Caco-2 (cell line): ENCODE measurements at regions not wholly inside any gene's neighbourhood (a gene's known extent, or its start where the extent isn't known, plus 50 kb on each side); places are given as distances from the start of the nearest gene placed in this dataset.

ENCODE experiments used
- BruUV-seq: library from RNA; stranded (reverse); fragments of 400-500 nt; replicated peaks from 2 replicates; lab custom pipeline; 2021; lab: Mats Ljungman, UMichigan
- CTCF ChIA-PET: fragments of 300-600 bp; sonication (Branson Sonifier 250); formaldehyde crosslinking; loops from one replicate; lab custom pipeline; 2022; ENCODE audit warnings: antibody characterized with exemption; lab: Charles Lee
- POLR2A ChIA-PET: fragments of 300-600 bp; sonication (Branson Sonifier 250); formaldehyde crosslinking; loops from one replicate; lab custom pipeline; 2022; ENCODE audit warnings: antibody characterized with exemption; lab: Charles Lee
- DNase-seq, 2 experiments: peaks; one replicate each; pipeline versions ENCODE4 v3.0.0 to v3.0.0-alpha.2; 2020 to 2022
- H3K27me3 ChIP-seq: replicated peaks from 2 replicates; pipeline ENCODE4 v1.6.0; 2011; ENCODE audit warnings: low read length; ENCODE audit not compliant: control insufficient read depth, insufficient read depth
- H3K36me3 ChIP-seq: 2 replicates; pipeline ENCODE4 v1.5.1; 2011; ENCODE audit warnings: low read length; ENCODE audit not compliant: control insufficient read depth, insufficient read depth
- H3K4me1 ChIP-seq: fragments of 250-450 bp; sonication (Bioruptor Pico); 2 replicates; pipeline ENCODE4 v1.5.1; 2020; ENCODE audit warnings: mild to moderate bottlenecking
- H3K4me3 ChIP-seq: 2 replicates; pipeline ENCODE4 v1.5.1; 2011; ENCODE audit warnings: low read depth, mild to moderate bottlenecking, control low read depth, low read length
- H3K9me3 ChIP-seq: fragments of 250-450 bp; sonication (Bioruptor Pico); 2 replicates; pipeline ENCODE4 v1.5.1; 2020; ENCODE audit warnings: mild to moderate bottlenecking, moderate library complexity
- H3K27ac Mint-ChIP-seq: one replicate; pipeline ENCODE4 v1.8.0; 2022; ENCODE audit warnings: mixed read lengths; ENCODE audit not compliant: unreplicated experiment
- H3K27me3 Mint-ChIP-seq: one replicate; pipeline ENCODE4 v1.8.0; 2022; ENCODE audit warnings: mixed read lengths; ENCODE audit not compliant: insufficient read depth, unreplicated experiment
- H3K36me3 Mint-ChIP-seq: one replicate; pipeline ENCODE4 v1.8.0; 2022; ENCODE audit warnings: mild to moderate bottlenecking, mixed read lengths; ENCODE audit not compliant: insufficient read depth, unreplicated experiment
- H3K4me1 Mint-ChIP-seq: one replicate; pipeline ENCODE4 v1.8.0; 2022; ENCODE audit warnings: low read depth, mixed read lengths; ENCODE audit not compliant: unreplicated experiment
- H3K4me3 Mint-ChIP-seq: one replicate; pipeline ENCODE4 v1.8.0; 2022; ENCODE audit warnings: mild to moderate bottlenecking, moderate library complexity, mixed read lengths; ENCODE audit not compliant: unreplicated experiment
- H3K9me3 Mint-ChIP-seq: one replicate; pipeline ENCODE4 v1.8.0; 2022; ENCODE audit warnings: mixed read lengths; ENCODE audit not compliant: unreplicated experiment
- intact Hi-C: fragments of 100-400 bp; cut with micrococcal nuclease; formaldehyde crosslinking; loops from one replicate; pipeline ENCODE4 v1.10.0; 2022; ENCODE audit not compliant: unreplicated experiment
- TF ChIP-seq, protein P1 (sequence below), 2 experiments: fragments of 200-600 bp in 1 of 2; IDR thresholded peaks; 1 replicate in 1 of 2; 2 replicates in 1 of 2; pipeline versions ENCODE4 v1.5.1 to v1.8.0; 2011 to 2022; ENCODE audit warnings: antibody characterized with exemption in 1 of 2, control low read depth in 1 of 2, inconsistent platforms in 1 of 2, low read depth in 1 of 2, low read length in 1 of 2, mild to moderate bottlenecking in 1 of 2, moderate library complexity in 1 of 2; ENCODE audit not compliant: insufficient read depth in 1 of 2, severe bottlenecking in 1 of 2, unreplicated experiment in 1 of 2

DNA sequence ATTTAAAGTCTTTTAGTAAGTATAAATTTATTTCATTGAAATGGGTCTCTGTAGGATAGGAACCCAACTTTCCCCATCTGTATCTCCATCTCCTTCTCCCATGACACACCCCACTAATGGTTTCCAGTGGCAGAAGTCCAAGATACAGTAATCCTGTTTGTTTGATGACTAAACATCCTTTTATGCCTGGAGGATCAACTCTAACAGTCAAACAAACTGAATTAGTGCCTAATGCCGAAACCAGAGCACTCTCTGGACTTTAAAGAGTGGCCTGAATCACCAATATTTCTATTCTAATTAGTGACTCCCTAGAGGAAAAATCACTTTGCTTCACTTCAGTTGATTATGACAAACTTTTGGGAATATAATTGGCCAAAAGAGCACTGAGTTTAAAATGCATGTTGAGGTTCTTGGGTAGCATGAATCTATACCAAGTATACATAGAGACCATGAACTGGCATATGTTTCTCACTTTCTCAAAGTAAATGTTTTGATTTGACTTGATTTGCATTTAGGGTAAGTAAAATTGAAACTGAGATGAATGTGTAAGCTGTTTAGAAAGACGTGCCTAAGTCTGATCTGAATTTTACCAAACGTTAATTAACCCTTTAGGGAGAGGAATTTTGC lies 776.4 kb upstream of the NRSN1 start:
- Mint-ChIP-seq H3K4me3 (no peak overlapping the region), H3K27me3 (no peaks in the 10 kb centered on the region), H3K36me3 (no peaks in the 10 kb centered on the region), H3K27ac (no peak overlapping the region), H3K9me3 (no peaks in the 10 kb centered on the region), H3K4me1 (no peaks in the 10 kb centered on the region)
- POLR2A ChIA-PET: no interaction called here
- H3K9me3 ChIP-seq: no peaks in the 10 kb centered on the region
- no peaks in the 10 kb centered on the region for H3K27me3 ChIP-seq
- no peaks in the 10 kb centered on the region for H3K4me1 ChIP-seq
- TF ChIP-seq, protein P1, sequence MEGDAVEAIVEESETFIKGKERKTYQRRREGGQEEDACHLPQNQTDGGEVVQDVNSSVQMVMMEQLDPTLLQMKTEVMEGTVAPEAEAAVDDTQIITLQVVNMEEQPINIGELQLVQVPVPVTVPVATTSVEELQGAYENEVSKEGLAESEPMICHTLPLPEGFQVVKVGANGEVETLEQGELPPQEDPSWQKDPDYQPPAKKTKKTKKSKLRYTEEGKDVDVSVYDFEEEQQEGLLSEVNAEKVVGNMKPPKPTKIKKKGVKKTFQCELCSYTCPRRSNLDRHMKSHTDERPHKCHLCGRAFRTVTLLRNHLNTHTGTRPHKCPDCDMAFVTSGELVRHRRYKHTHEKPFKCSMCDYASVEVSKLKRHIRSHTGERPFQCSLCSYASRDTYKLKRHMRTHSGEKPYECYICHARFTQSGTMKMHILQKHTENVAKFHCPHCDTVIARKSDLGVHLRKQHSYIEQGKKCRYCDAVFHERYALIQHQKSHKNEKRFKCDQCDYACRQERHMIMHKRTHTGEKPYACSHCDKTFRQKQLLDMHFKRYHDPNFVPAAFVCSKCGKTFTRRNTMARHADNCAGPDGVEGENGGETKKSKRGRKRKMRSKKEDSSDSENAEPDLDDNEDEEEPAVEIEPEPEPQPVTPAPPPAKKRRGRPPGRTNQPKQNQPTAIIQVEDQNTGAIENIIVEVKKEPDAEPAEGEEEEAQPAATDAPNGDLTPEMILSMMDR (IDR thresholded peaks at IDR 0.05; ENCODE audit: insufficient read depth in 1 of 2, low read depth in 1 of 2, low read length in 1 of 2, severe bottlenecking in 1 of 2, unreplicated experiment in 1 of 2): no peak
- H3K4me3 ChIP-seq: no peak overlapping the region
- CTCF ChIA-PET: no interaction called here
- BruUV-seq: no TSS peak
- intact Hi-C loops: no loop called here
- no peaks in the 10 kb centered on the region for H3K36me3 ChIP-seq
- DNase-seq: no peak

DNA sequence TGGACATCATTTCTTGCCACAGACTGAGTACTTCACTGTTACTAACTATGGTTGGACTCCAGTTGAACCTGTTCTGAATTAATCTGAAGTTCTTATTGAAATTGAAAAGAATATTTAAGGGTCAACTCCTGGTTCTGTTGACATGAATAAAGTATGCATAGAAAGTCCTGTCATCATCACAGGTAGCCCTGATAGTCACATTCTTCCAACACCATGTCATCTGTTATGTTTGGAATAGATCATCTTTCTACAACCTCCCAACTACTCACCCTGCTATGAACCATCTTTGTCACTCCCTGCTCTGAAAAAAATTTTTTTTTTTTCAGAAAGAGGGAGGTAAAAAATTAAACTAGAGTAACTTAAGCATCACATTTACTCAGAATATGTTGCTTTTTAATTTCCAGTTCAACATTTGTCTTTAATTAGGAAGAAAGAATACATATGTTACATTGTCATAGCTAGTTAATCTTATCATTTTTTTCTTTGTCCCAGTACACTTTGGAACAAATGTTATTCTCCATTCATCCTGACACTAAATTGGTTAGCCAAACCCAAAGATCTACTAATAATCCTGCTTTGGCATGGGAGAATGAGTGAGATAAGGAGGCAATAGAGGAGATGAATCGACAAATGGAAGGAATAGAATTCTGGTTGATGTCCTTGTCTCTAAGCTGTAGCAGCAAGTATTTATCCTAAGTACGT lies 775.1 kb upstream of the NRSN1 start:
- POLR2A ChIA-PET: no interaction called here
- H3K27me3 ChIP-seq: no peaks in the 10 kb centered on the region
- no peaks in the 10 kb centered on the region for H3K9me3 ChIP-seq
- Mint-ChIP-seq H3K4me3 (no peak overlapping the region), H3K9me3 (no peaks in the 10 kb centered on the region), H3K4me1 (no peaks in the 10 kb centered on the region), H3K36me3 (no peaks in the 10 kb centered on the region), H3K27ac (no peak overlapping the region), H3K27me3 (no peaks in the 10 kb centered on the region)
- no peaks in the 10 kb centered on the region for H3K4me1 ChIP-seq
- CTCF ChIA-PET: no interaction called here
- no peak overlapping the region for H3K4me3 ChIP-seq
- TF ChIP-seq, protein P1 (IDR thresholded peaks at IDR 0.05; ENCODE audit: insufficient read depth in 1 of 2, low read depth in 1 of 2, low read length in 1 of 2, severe bottlenecking in 1 of 2, unreplicated experiment in 1 of 2): no peak
- intact Hi-C loops: no loop called here
- DNase-seq: no peak
- no peaks in the 10 kb centered on the region for H3K36me3 ChIP-seq
- BruUV-seq: no TSS peak

DNA sequence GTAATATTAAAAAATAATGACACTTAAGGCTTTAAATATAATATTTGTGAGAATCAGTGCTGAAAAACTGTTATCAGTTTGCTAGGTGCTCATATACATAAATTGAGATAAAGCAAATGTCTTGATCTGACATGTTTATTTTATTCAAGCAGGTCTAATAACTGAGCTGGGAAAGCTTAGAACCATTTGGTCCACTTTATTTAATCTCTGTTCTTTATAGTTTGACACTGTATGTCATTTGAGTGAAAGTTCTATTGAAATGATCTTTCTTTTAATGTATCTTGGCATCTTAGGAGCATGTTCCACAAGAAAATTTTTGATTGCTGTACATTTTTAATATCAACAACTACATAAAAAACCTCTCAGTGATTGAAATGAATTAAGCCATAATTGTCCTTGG lies 772.0 kb upstream of the NRSN1 start:
- Histone ChIP-seq H3K9me3 (no peaks in the 10 kb centered on the region), H3K4me1 (no peaks in the 10 kb centered on the region), H3K4me3 (no peak overlapping the region), H3K27me3 (no peaks in the 10 kb centered on the region), H3K36me3 (no peaks in the 10 kb centered on the region)
- ChIA-PET POLR2A (no interaction called here), CTCF (no interaction called here)
- intact Hi-C loops: no loop called here
- H3K4me1 Mint-ChIP-seq: no peaks in the 10 kb centered on the region
- no peak overlapping the region for H3K27ac Mint-ChIP-seq
- H3K4me3 Mint-ChIP-seq: no peak overlapping the region
- H3K9me3 Mint-ChIP-seq: no peaks in the 10 kb centered on the region
- BruUV-seq: no TSS peak
- no peaks in the 10 kb centered on the region for H3K36me3 Mint-ChIP-seq
- H3K27me3 Mint-ChIP-seq: no peaks in the 10 kb centered on the region
- DNase-seq: no peak
- TF ChIP-seq, protein P1 (IDR thresholded peaks at IDR 0.05; ENCODE audit: insufficient read depth in 1 of 2, low read depth in 1 of 2, low read length in 1 of 2, severe bottlenecking in 1 of 2, unreplicated experiment in 1 of 2): no peak
